ENCODE measurements at regions not wholly inside any gene's neighbourhood (a gene's known extent, or its start where the extent isn't known, plus 50 kb on each side); places are given as distances from the start of the nearest gene placed in this dataset.
A peak's percentile ranks its signal among the peaks of the same experiment; 100 is the strongest.

GRCh38 chr3:127102587-127102986, 90.3 kb upstream of the PRR23E start:
- H3K27me3 ChIP-seq (ENCODE audit: control insufficient read depth, insufficient read depth, low read length): no peaks in the 10 kb centered on the region
- no peaks in the 10 kb centered on the region for H3K9me3 ChIP-seq (ENCODE audit: control insufficient read depth in 2 of 3, insufficient read depth in 1 of 3, low read length in 3 of 3)
- TF ChIP-seq CTCF (IDR thresholded peaks at IDR 0.05; ENCODE audit: borderline replicate concordance, extremely low read depth, insufficient read depth): no peak
- no peaks in the 10 kb centered on the region for H3K4me1 ChIP-seq (ENCODE audit: control insufficient read depth in 2 of 3, insufficient read depth in 2 of 3, low read depth in 1 of 3, low read length in 3 of 3)
- intact Hi-C loops (cut with DNase I): no loop called here
- no peak overlapping the region for H3K4me3 ChIP-seq (ENCODE audit: low read length in 3 of 3)
- no peak overlapping the region for H3K27ac ChIP-seq (ENCODE audit: low read depth in 2 of 2, low read length in 2 of 2)
- H3K9ac ChIP-seq (ENCODE audit: low read length in 3 of 3): no peak overlapping the region
- no peak for FAIRE-seq
- DNase-seq: no peak
- no peaks in the 10 kb centered on the region for H3K36me3 ChIP-seq (ENCODE audit: control insufficient read depth in 2 of 3, insufficient read depth in 3 of 3, low read length in 3 of 3)

GRCh38 chr3:127103080-127103479, 89.9 kb upstream of the PRR23E start:
- Histone ChIP-seq H3K4me1 (ENCODE audit: control insufficient read depth in 2 of 3, insufficient read depth in 2 of 3, low read depth in 1 of 3, low read length in 3 of 3) (no peaks in the 10 kb centered on the region), H3K9me3 (ENCODE audit: control insufficient read depth in 2 of 3, insufficient read depth in 1 of 3, low read length in 3 of 3) (no peaks in the 10 kb centered on the region), H3K27me3 (ENCODE audit: control insufficient read depth, insufficient read depth, low read length) (no peaks in the 10 kb centered on the region), H3K36me3 (ENCODE audit: control insufficient read depth in 2 of 3, insufficient read depth in 3 of 3, low read length in 3 of 3) (no peaks in the 10 kb centered on the region), H3K27ac (ENCODE audit: low read depth in 2 of 2, low read length in 2 of 2) (no peak overlapping the region), H3K4me3 (ENCODE audit: low read length in 3 of 3) (no peak overlapping the region), H3K9ac (ENCODE audit: low read length in 3 of 3) (no peak overlapping the region)
- no peak for TF ChIP-seq CTCF (IDR thresholded peaks at IDR 0.05; ENCODE audit: borderline replicate concordance, extremely low read depth, insufficient read depth)
- peak in 1 of 5 donors; percentile 2 for DNase-seq
- intact Hi-C loops (cut with DNase I): no loop called here
- FAIRE-seq: no peak

GRCh38 chr3:127104586-127104985, 88.3 kb upstream of the PRR23E start:
- intact Hi-C loops (cut with DNase I): no loop called here
- Histone ChIP-seq H3K9ac (ENCODE audit: low read length in 3 of 3) (no peak overlapping the region), H3K27ac (ENCODE audit: low read depth in 2 of 2, low read length in 2 of 2) (no peak overlapping the region), H3K27me3 (ENCODE audit: control insufficient read depth, insufficient read depth, low read length) (no peaks in the 10 kb centered on the region), H3K4me1 (ENCODE audit: control insufficient read depth in 2 of 3, insufficient read depth in 2 of 3, low read depth in 1 of 3, low read length in 3 of 3) (no peaks in the 10 kb centered on the region), H3K4me3 (ENCODE audit: low read length in 3 of 3) (no peak overlapping the region), H3K9me3 (ENCODE audit: control insufficient read depth in 2 of 3, insufficient read depth in 1 of 3, low read length in 3 of 3) (no peaks in the 10 kb centered on the region), H3K36me3 (ENCODE audit: control insufficient read depth in 2 of 3, insufficient read depth in 3 of 3, low read length in 3 of 3) (no peaks in the 10 kb centered on the region)
- DNase-seq (no peak), FAIRE-seq (no peak)
- no peak for TF ChIP-seq CTCF (IDR thresholded peaks at IDR 0.05; ENCODE audit: borderline replicate concordance, extremely low read depth, insufficient read depth)

- H3K27me3 ChIP-seq (ENCODE audit: control insufficient read depth, insufficient read depth, low read length): no peaks in the 10 kb centered on the region
- no peak overlapping the region for H3K4me3 ChIP-seq (ENCODE audit: low read length in 3 of 3)
- H3K4me1 ChIP-seq (ENCODE audit: control insufficient read depth in 2 of 3, insufficient read depth in 2 of 3, low read depth in 1 of 3, low read length in 3 of 3): no peaks in the 10 kb centered on the region
- TF ChIP-seq CTCF (IDR thresholded peaks at IDR 0.05; ENCODE audit: borderline replicate concordance, extremely low read depth, insufficient read depth): no peak
- H3K9me3 ChIP-seq (ENCODE audit: control insufficient read depth in 2 of 3, insufficient read depth in 1 of 3, low read length in 3 of 3): no peaks in the 10 kb centered on the region
- DNase-seq (peak in 1 of 5 donors; percentile 19), FAIRE-seq (no peak)
- no peak overlapping the region for H3K9ac ChIP-seq (ENCODE audit: low read length in 3 of 3)
- no peak overlapping the region for H3K27ac ChIP-seq (ENCODE audit: low read depth in 2 of 2, low read length in 2 of 2)
- intact Hi-C loops (cut with DNase I): no loop called here
- H3K36me3 ChIP-seq (ENCODE audit: control insufficient read depth in 2 of 3, insufficient read depth in 3 of 3, low read length in 3 of 3): no peaks in the 10 kb centered on the region
Observed at GRCh38 chr3:127105587-127105986, 87.3 kb upstream of the PRR23E start.

All from kidney (tissue), 13 donors.